SH-SY5Y (cell line): ENCODE measurements at regions not wholly inside any gene's neighbourhood (a gene's known extent, or its start where the extent isn't known, plus 50 kb on each side); places are given as distances from the start of the nearest gene placed in this dataset.

Experiments
- GATA2 ChIP-seq: IDR thresholded peaks from 2 replicates; pipeline ENCODE4 v1.6.1; 2011; ENCODE audit warnings: mild to moderate bottlenecking, low read depth, low read length
- GATA3 ChIP-seq: IDR thresholded peaks from 2 replicates; pipeline ENCODE4 v1.6.1; 2011; ENCODE audit warnings: low read depth, mild to moderate bottlenecking, low read length, moderate library complexity

- TF ChIP-seq GATA2 (no peak), GATA3 (no peak)
These were observed 245.8 kb upstream of the SMIM31 start for GRCh38 chr4:164508097-164508496.
